H9 (cell line): ENCODE measurements at regions not wholly inside any gene's neighbourhood (a gene's known extent, or its start where the extent isn't known, plus 50 kb on each side); places are given as distances from the start of the nearest gene placed in this dataset.

Experiments
- DNase-seq: peaks from one replicate; pipeline ENCODE4 v3.0.0-alpha.2; 2017
- H2AFZ ChIP-seq: one replicate; pipeline ENCODE4 v1.6.1; 2013; ENCODE audit warnings: mild to moderate bottlenecking, low read length, control low read depth, moderate library complexity
- H2AK5ac ChIP-seq: 2 replicates; pipeline ENCODE4 v1.6.1; 2013; ENCODE audit warnings: low read length, control low read depth, mixed read lengths; ENCODE audit not compliant: insufficient read length
- H2BK120ac ChIP-seq: one replicate; pipeline ENCODE4 v1.6.1; 2013; ENCODE audit warnings: low read depth, mild to moderate bottlenecking, low read length, control low read depth, inconsistent platforms; ENCODE audit not compliant: poor library complexity, severe bottlenecking
- H2BK12ac ChIP-seq: 2 replicates; pipeline ENCODE4 v1.6.1; 2013; ENCODE audit warnings: low read length, control low read depth, mixed read lengths, low read depth; ENCODE audit not compliant: insufficient read length
- H2BK15ac ChIP-seq: 2 replicates; pipeline ENCODE4 v1.6.1; 2013; ENCODE audit warnings: low read depth, low read length, control low read depth
- H2BK20ac ChIP-seq: one replicate; pipeline ENCODE4 v1.6.1; 2013; ENCODE audit warnings: low read depth, mild to moderate bottlenecking, low read length, control low read depth, inconsistent platforms; ENCODE audit not compliant: poor library complexity, severe bottlenecking
- H2BK5ac ChIP-seq: 2 replicates; pipeline ENCODE4 v1.6.1; 2013; ENCODE audit warnings: low read length, control low read depth, mixed read lengths; ENCODE audit not compliant: insufficient read length
- H3K14ac ChIP-seq: 2 replicates; pipeline ENCODE4 v1.6.1; 2013; ENCODE audit warnings: low read length, control low read depth; ENCODE audit not compliant: insufficient read depth
- H3K18ac ChIP-seq: 2 replicates; pipeline ENCODE4 v1.6.1; 2013; ENCODE audit warnings: low read depth, mild to moderate bottlenecking, mixed read lengths, low read length, control low read depth; ENCODE audit not compliant: insufficient read length
- H3K23ac ChIP-seq: 2 replicates; pipeline ENCODE4 v1.6.1; 2013; ENCODE audit warnings: low read length, control low read depth, mixed read lengths, low read depth; ENCODE audit not compliant: insufficient read length
- H3K23me2 ChIP-seq: 2 replicates; pipeline ENCODE4 v1.6.1; 2013; ENCODE audit warnings: low read depth, mild to moderate bottlenecking, mixed read lengths, low read length, control low read depth; ENCODE audit not compliant: insufficient read length, poor library complexity, severe bottlenecking
- H3K27ac ChIP-seq: 2 replicates; pipeline ENCODE4 v1.5.1; 2013; ENCODE audit warnings: low read length, control low read depth, mixed read lengths, low read depth; ENCODE audit not compliant: insufficient read length
- H3K27me3 ChIP-seq: 2 replicates; pipeline ENCODE4 v1.6.1; 2013; ENCODE audit warnings: low read length, control low read depth, inconsistent platforms; ENCODE audit not compliant: insufficient read depth
- H3K4ac ChIP-seq: 2 replicates; pipeline ENCODE4 v1.6.1; 2013; ENCODE audit warnings: low read depth, mild to moderate bottlenecking, control low read depth, inconsistent platforms, low read length, moderate library complexity
- H3K4me1 ChIP-seq: 2 replicates; pipeline ENCODE4 v1.6.1; 2013; ENCODE audit warnings: low read length, control low read depth, inconsistent platforms; ENCODE audit not compliant: insufficient read depth
- H3K4me2 ChIP-seq: 2 replicates; pipeline ENCODE4 v1.6.1; 2013; ENCODE audit warnings: low read length, control low read depth, mixed read lengths; ENCODE audit not compliant: insufficient read length, insufficient read depth
- H3K56ac ChIP-seq: 2 replicates; pipeline ENCODE4 v1.6.1; 2013; ENCODE audit warnings: low read depth, mild to moderate bottlenecking, mixed read lengths, low read length, control low read depth; ENCODE audit not compliant: insufficient read length
- H3K79me1 ChIP-seq: 2 replicates; pipeline ENCODE4 v1.6.1; 2013; ENCODE audit warnings: low read depth, mild to moderate bottlenecking, moderate library complexity, low read length, control low read depth, inconsistent platforms; ENCODE audit not compliant: insufficient read depth, poor library complexity, severe bottlenecking
- H3K79me2 ChIP-seq: 2 replicates; pipeline ENCODE4 v1.6.1; 2013; ENCODE audit warnings: low read length, control low read depth, inconsistent platforms; ENCODE audit not compliant: insufficient read depth
- H3K9ac ChIP-seq: 2 replicates; pipeline ENCODE4 v1.6.1; 2013; ENCODE audit warnings: low read length, control low read depth, mixed read lengths; ENCODE audit not compliant: insufficient read length; ENCODE audit errors: extremely low read depth
- H3K9me3 ChIP-seq: one replicate; pipeline ENCODE4 v1.6.1; 2013; ENCODE audit warnings: low read depth, low read length, inconsistent platforms; ENCODE audit not compliant: control insufficient read depth
- H3T11ph ChIP-seq: one replicate; pipeline ENCODE4 v1.6.1; 2013; ENCODE audit warnings: mild to moderate bottlenecking, low read length, control low read depth, inconsistent platforms
- H4K20me1 ChIP-seq: one replicate; pipeline ENCODE4 v1.6.1; 2013; ENCODE audit not compliant: control insufficient read depth, insufficient read length, insufficient read depth
- H4K5ac ChIP-seq: 2 replicates; pipeline ENCODE4 v1.6.1; 2013; ENCODE audit warnings: low read depth, mild to moderate bottlenecking, mixed read lengths, low read length, control low read depth; ENCODE audit not compliant: insufficient read length
- H4K8ac ChIP-seq: replicated peaks from 2 replicates; pipeline ENCODE4 v1.6.1; 2013; ENCODE audit warnings: low read length, control low read depth, mixed read lengths, low read depth; ENCODE audit not compliant: insufficient read length
- H4K91ac ChIP-seq: 2 replicates; pipeline ENCODE4 v1.6.1; 2013; ENCODE audit warnings: low read depth, mild to moderate bottlenecking, moderate library complexity, mixed read lengths, low read length, control low read depth; ENCODE audit not compliant: insufficient read length
- H3K27ac Mint-ChIP-seq, 3 experiments: 2 replicates in 2 of 3; 3 replicates in 1 of 3; pipeline ENCODE4 v1.8.0; 2020 to 2021; ENCODE audit warnings: mixed read lengths in 3 of 3, mild to moderate bottlenecking in 1 of 3, moderate library complexity in 1 of 3
- H3K27me3 Mint-ChIP-seq: 2 replicates; pipeline ENCODE4 v1.8.0; 2021; ENCODE audit warnings: low read depth, mild to moderate bottlenecking, moderate library complexity, mixed read lengths
- H3K36me3 Mint-ChIP-seq, 3 experiments: 2 replicates in 2 of 3; 3 replicates in 1 of 3; pipeline ENCODE4 v1.8.0; 2020 to 2021; ENCODE audit warnings: low read depth in 3 of 3, mixed read lengths in 3 of 3; ENCODE audit not compliant: insufficient read depth in 1 of 3
- H3K4me1 Mint-ChIP-seq, 2 experiments: 2 replicates each; pipeline ENCODE4 v1.8.0; 2020; ENCODE audit warnings: mixed read lengths in 2 of 2
- H3K4me3 Mint-ChIP-seq, 2 experiments: 2 replicates in 1 of 2; 3 replicates in 1 of 2; pipeline ENCODE4 v1.8.0; 2020 to 2021; ENCODE audit warnings: mild to moderate bottlenecking in 2 of 2, mixed read lengths in 2 of 2, moderate library complexity in 1 of 2
- H3K9me3 Mint-ChIP-seq, 2 experiments: 2 replicates in 1 of 2; 3 replicates in 1 of 2; pipeline ENCODE4 v1.8.0; 2020; ENCODE audit warnings: mild to moderate bottlenecking in 2 of 2, mixed read lengths in 2 of 2, moderate library complexity in 1 of 2
- CTCF ChIP-seq: fragments of 200-600 bp; sonication (generic); conservative IDR thresholded peaks from 3 replicates; pipeline ENCODE4 v1.8.0; 2021; ENCODE audit warnings: antibody characterized with exemption, mild to moderate bottlenecking
- WGBS: extraction: QIAGEN DNeasy Blood & Tissue Kit; methylation state at CpG from one replicate; pipeline ENCODE4 v1.1.7; 2013; ENCODE audit warnings: missing lambda C conversion rate, low lambda C conversion rate, mixed read lengths; ENCODE audit not compliant: insufficient read length; ENCODE audit errors: extremely low coverage; 5-methylcytosine and 5-hydroxymethylcytosine counted together

- no peaks in the 10 kb centered on the region for H3K79me2 ChIP-seq
- no peak overlapping the region for H4K91ac ChIP-seq
- no peak overlapping the region for H2AFZ ChIP-seq
- Mint-ChIP-seq H3K4me1 (peaks cover 39 to 41% of the 10 kb centered on the region in 2 experiments), H3K27me3 (peaks cover 15% of the 10 kb centered on the region), H3K36me3 (peaks cover 5 to 16% (median 7%) of the 10 kb centered on the region in 3 experiments; a peak in 6 of 7 replicates), H3K4me3 (no peak overlapping the region), H3K27ac (no peak overlapping the region), H3K9me3 (peaks cover 60 to 67% of the 10 kb centered on the region in 2 experiments)
- no peak overlapping the region for H3K4me2 ChIP-seq
- no peaks in the 10 kb centered on the region for H3K23me2 ChIP-seq
- H3K23ac ChIP-seq = no peak overlapping the region
- no peak overlapping the region for H4K8ac ChIP-seq
- no peak overlapping the region for H3K4ac ChIP-seq
- no peak overlapping the region for H2BK120ac ChIP-seq
- H3K27me3 ChIP-seq = peaks cover 2% of the 10 kb centered on the region; the same call in 1 of the 2 replicates
- no peak overlapping the region for H3K14ac ChIP-seq
- TF ChIP-seq CTCF = no peak
- WGBS = no CpG with 5 or more reads among the region's 6 CpGs
- H3K18ac ChIP-seq = no peak overlapping the region
- H3K27ac ChIP-seq = no peak overlapping the region
- no peak overlapping the region for H2BK5ac ChIP-seq
- no peaks in the 10 kb centered on the region for H4K20me1 ChIP-seq
- H2BK12ac ChIP-seq = no peak overlapping the region
- H2BK15ac ChIP-seq = 0 out of 2 replicates have a peak overlapping the region, but pooled peaks have one; percentile 55
- peaks cover 6% of the 10 kb centered on the region; the same call in 1 of the 2 replicates for H3K4me1 ChIP-seq
- peaks cover 14% of the 10 kb centered on the region for H3K9me3 ChIP-seq
- no peak overlapping the region for H2BK20ac ChIP-seq
- no peak for DNase-seq
- H3K9ac ChIP-seq = no peak overlapping the region
- H3K56ac ChIP-seq = no peak overlapping the region
- no peak overlapping the region for H4K5ac ChIP-seq
- H2AK5ac ChIP-seq = no peak overlapping the region
- H3K79me1 ChIP-seq = no peaks in the 10 kb centered on the region
- no peak overlapping the region for H3T11ph ChIP-seq
Measured at GRCh38 chrX:13165266-13166189, 121.1 kb upstream of the FAM9C start.
